CD4-positive, alpha-beta T cell treated with Interleukin-1 beta for 1 hour (primary cell): ENCODE measurements at regions not wholly inside any gene's neighbourhood (a gene's known extent, or its start where the extent isn't known, plus 50 kb on each side); places are given as distances from the start of the nearest gene placed in this dataset.

Source experiments
- DNase-seq, 2 donors: peaks; one replicate each; pipeline ENCODE4 v3.0.0-alpha.2; 2020 to 2022

- no peak for DNase-seq
Observed at GRCh38 chr12:124489220-124489619, 78.2 kb downstream of the NCOR2 start.

GRCh38 chr12:124488520-124488919 lies 78.9 kb downstream of the NCOR2 start:
- no peak for DNase-seq

- DNase-seq, result no peak
Observed at GRCh38 chr12:124487834-124488165, 79.6 kb downstream of the NCOR2 start.

GRCh38 chr12:124487066-124487833 lies 80.2 kb downstream of the NCOR2 start:
- DNase-seq, result no peak

- no peak for DNase-seq
Observed at GRCh38 chr12:124486346-124486963, 81.0 kb downstream of the NCOR2 start.

GRCh38 chr12:124485371-124485770 lies 82.0 kb downstream of the NCOR2 start:
- DNase-seq, result no peak

GRCh38 chr12:124484526-124484953 lies 82.9 kb downstream of the NCOR2 start:
- DNase-seq, result peak in 1 of 2 donors; percentile 14

GRCh38 chr12:124484067-124484466 lies 83.3 kb downstream of the NCOR2 start:
- no peak for DNase-seq

GRCh38 chr12:124482901-124483799 lies 84.3 kb downstream of the NCOR2 start:
- DNase-seq, result no peak

GRCh38 chr12:124482567-124482893 lies 84.9 kb downstream of the NCOR2 start:
- no peak for DNase-seq

GRCh38 chr12:124481772-124482566 lies 85.4 kb downstream of the NCOR2 start:
- DNase-seq, result no peak

- no peak for DNase-seq
Observed at GRCh38 chr12:124481257-124481750, 86.1 kb downstream of the NCOR2 start.

GRCh38 chr12:124480469-124481256 lies 86.7 kb downstream of the NCOR2 start:
- peak; percentile 34 to 42 for DNase-seq

GRCh38 chr12:124479680-124480468 lies 87.5 kb downstream of the NCOR2 start:
- DNase-seq, result no peak

- DNase-seq, result no peak
Observed at GRCh38 chr12:124478985-124479645, 88.3 kb downstream of the NCOR2 start.

- no peak for DNase-seq
Observed at GRCh38 chr12:124478416-124478815, 89.0 kb downstream of the NCOR2 start.

GRCh38 chr12:124477107-124477915 lies 90.1 kb downstream of the NCOR2 start:
- DNase-seq, result peak in 1 of 2 donors; percentile 52

GRCh38 chr12:124476011-124476400 lies 91.4 kb downstream of the NCOR2 start:
- DNase-seq, result no peak

- no peak for DNase-seq
Observed at GRCh38 chr12:124475295-124476010, 92.0 kb downstream of the NCOR2 start.
